ENCODE measurements at regions not wholly inside any gene's neighbourhood (a gene's known extent, or its start where the extent isn't known, plus 50 kb on each side); places are given as distances from the start of the nearest gene placed in this dataset.
"Not testable (repeated sequence)": the region's sequence is repeated elsewhere in the genome, so short reads cannot be mapped to it uniquely, and the experiment has no call there.

DNA sequence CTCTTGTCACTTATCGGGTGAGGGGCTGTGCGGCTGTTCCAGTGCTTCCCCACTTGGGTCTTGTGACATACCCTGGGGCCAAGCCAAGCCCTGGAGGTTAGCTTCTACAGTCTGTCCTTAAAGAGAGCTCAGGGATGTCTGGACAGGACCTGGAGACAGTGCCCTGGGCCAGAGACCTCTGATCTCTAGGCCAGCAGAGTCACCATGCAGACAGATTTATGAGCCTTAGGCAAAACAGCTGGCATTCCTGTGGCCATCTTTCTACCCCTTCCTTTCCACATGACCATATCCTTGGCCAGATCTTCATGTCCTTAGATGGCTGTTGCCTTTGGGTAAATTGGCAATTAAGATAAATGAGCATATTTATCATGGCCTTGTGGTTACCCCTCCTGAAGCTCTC, 678.6 kb downstream of the MAFB start:
- 80 to 86% methylated on average over 2 of the region's 2 CpGs for WGBS, 2 experiments (ENCODE audit: low coverage in 1 of 2, low lambda C conversion rate in 2 of 2, missing lambda C conversion rate in 2 of 2)
- in situ Hi-C loops (cut with MboI): no loop called here
- H2AFZ ChIP-seq: no peak overlapping the region
- peak overlapping the region; percentile 14; the same call in 1 of the 2 replicates for H3K27ac ChIP-seq
- DNase-seq: peak; percentile 25
- no peak for TF ChIP-seq EZH2 (IDR thresholded peaks at IDR 0.05; ENCODE audit: insufficient read depth, poor library complexity, severe bottlenecking)
- no peak for TF ChIP-seq EZH2phosphoT487 (IDR thresholded peaks at IDR 0.05; ENCODE audit: insufficient read depth, low read depth)
- H3K4me1 ChIP-seq (ENCODE audit: insufficient read depth): peaks cover 15% of the 10 kb centered on the region; the same call in 1 of the 2 replicates
- no peaks in the 10 kb centered on the region for H3K79me2 ChIP-seq (ENCODE audit: insufficient read depth)
- H3K9ac ChIP-seq: no peak overlapping the region
- no peaks in the 10 kb centered on the region for H4K20me1 ChIP-seq (ENCODE audit: insufficient read depth)
- H3K9me3 ChIP-seq (ENCODE audit: low read depth): peaks cover 3% of the 10 kb centered on the region
- peaks cover 8% of the 10 kb centered on the region; the same call in 1 of the 2 replicates for H3F3A ChIP-seq (ENCODE audit: insufficient read depth)
- H3K27me3 ChIP-seq (replicated peaks; ENCODE audit: insufficient read depth): no peaks in the 10 kb centered on the region
- no peak overlapping the region for H3K4me3 ChIP-seq
- H3K4me2 ChIP-seq (ENCODE audit: unreplicated experiment): no peak overlapping the region
- no peaks in the 10 kb centered on the region for H3K9me2 ChIP-seq (ENCODE audit: insufficient read depth)
- H3K36me3 ChIP-seq (ENCODE audit: low read depth): no peaks in the 10 kb centered on the region

DNA sequence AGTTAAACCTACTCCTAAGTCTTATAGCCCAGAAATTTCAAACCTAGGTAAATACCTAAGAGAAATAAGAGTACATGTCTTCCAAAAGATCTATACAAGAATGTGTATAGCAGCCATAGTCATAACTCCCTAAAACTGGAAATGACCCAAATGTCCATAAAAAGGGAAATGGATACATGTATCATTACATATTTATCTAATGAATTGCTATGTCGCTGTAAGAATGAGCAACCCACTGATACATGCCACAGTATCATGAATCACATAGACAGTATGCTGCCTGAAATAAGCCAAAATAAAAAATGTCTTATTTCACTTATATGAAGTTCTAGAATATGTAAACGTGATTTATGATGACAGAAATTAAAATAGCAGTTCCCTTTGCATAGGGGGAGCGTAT, 679.5 kb downstream of the MAFB start:
- Histone ChIP-seq H3K4me2 (ENCODE audit: unreplicated experiment) (no peak overlapping the region), H3F3A (ENCODE audit: insufficient read depth) (peaks cover 8% of the 10 kb centered on the region; the same call in 1 of the 2 replicates), H3K27me3 (replicated peaks; ENCODE audit: insufficient read depth) (no peaks in the 10 kb centered on the region), H3K9ac (no peak overlapping the region), H4K20me1 (ENCODE audit: insufficient read depth) (no peaks in the 10 kb centered on the region), H3K9me3 (ENCODE audit: low read depth) (peaks cover 3% of the 10 kb centered on the region), H3K4me1 (ENCODE audit: insufficient read depth) (peaks cover 15% of the 10 kb centered on the region; the same call in 1 of the 2 replicates), H3K79me2 (ENCODE audit: insufficient read depth) (no peaks in the 10 kb centered on the region), H3K9me2 (ENCODE audit: insufficient read depth) (no peaks in the 10 kb centered on the region), H2AFZ (no peak overlapping the region), H3K36me3 (ENCODE audit: low read depth) (no peaks in the 10 kb centered on the region), H3K27ac (no peak overlapping the region), H3K4me3 (no peak overlapping the region)
- in situ Hi-C loops (cut with MboI): no loop called here
- peak; percentile 70 for DNase-seq
- 42 to 48% methylated on average over 3 of the region's 3 CpGs for WGBS, 2 experiments (ENCODE audit: low coverage in 1 of 2, low lambda C conversion rate in 2 of 2, missing lambda C conversion rate in 2 of 2)
- TF ChIP-seq EZH2 (IDR thresholded peaks at IDR 0.05; ENCODE audit: insufficient read depth, poor library complexity, severe bottlenecking) (no peak), EZH2phosphoT487 (IDR thresholded peaks at IDR 0.05; ENCODE audit: insufficient read depth, low read depth) (no peak)

DNA sequence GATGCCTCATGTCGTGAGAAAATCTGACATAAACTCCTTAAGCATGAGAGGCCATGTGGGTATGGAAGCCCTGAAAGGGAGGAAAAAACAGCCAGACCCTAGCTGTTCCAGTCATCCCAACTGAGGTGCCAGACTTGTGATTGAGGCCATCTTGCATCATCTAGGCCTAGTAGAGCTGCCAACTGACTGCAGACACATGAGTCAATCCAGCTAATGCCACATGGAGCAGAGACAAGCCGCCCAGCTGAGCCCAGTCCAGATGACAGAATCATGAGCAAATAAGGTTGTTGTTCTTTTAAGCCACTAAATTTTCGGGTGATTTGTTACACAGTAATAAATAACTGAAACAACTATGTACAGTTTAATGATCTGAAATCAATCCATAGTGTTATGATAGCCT, 680.9 kb downstream of the MAFB start:
- peaks cover 15% of the 10 kb centered on the region; the same call in 1 of the 2 replicates for H3K4me1 ChIP-seq (ENCODE audit: insufficient read depth)
- no peaks in the 10 kb centered on the region for H3K36me3 ChIP-seq (ENCODE audit: low read depth)
- no peak overlapping the region for H3K4me3 ChIP-seq
- H2AFZ ChIP-seq: no peak overlapping the region
- TF ChIP-seq EZH2phosphoT487 (IDR thresholded peaks at IDR 0.05; ENCODE audit: insufficient read depth, low read depth) (no peak), EZH2 (IDR thresholded peaks at IDR 0.05; ENCODE audit: insufficient read depth, poor library complexity, severe bottlenecking) (no peak)
- peaks cover 3% of the 10 kb centered on the region for H3K9me3 ChIP-seq (ENCODE audit: low read depth)
- H3K27me3 ChIP-seq (replicated peaks; ENCODE audit: insufficient read depth): no peaks in the 10 kb centered on the region
- peak; percentile 26 for DNase-seq
- no peak overlapping the region for H3K4me2 ChIP-seq (ENCODE audit: unreplicated experiment)
- in situ Hi-C loops (cut with MboI): no loop called here
- no peaks in the 10 kb centered on the region for H3K9me2 ChIP-seq (ENCODE audit: insufficient read depth)
- no peak overlapping the region for H3K9ac ChIP-seq
- no peaks in the 10 kb centered on the region for H3K79me2 ChIP-seq (ENCODE audit: insufficient read depth)
- 31 to 41% methylated on average over 3 of the region's 3 CpGs for WGBS, 2 experiments (ENCODE audit: low coverage in 1 of 2, low lambda C conversion rate in 2 of 2, missing lambda C conversion rate in 2 of 2)
- peaks cover 8% of the 10 kb centered on the region; the same call in 1 of the 2 replicates for H3F3A ChIP-seq (ENCODE audit: insufficient read depth)
- H4K20me1 ChIP-seq (ENCODE audit: insufficient read depth): no peaks in the 10 kb centered on the region
- H3K27ac ChIP-seq: no peak overlapping the region

DNA sequence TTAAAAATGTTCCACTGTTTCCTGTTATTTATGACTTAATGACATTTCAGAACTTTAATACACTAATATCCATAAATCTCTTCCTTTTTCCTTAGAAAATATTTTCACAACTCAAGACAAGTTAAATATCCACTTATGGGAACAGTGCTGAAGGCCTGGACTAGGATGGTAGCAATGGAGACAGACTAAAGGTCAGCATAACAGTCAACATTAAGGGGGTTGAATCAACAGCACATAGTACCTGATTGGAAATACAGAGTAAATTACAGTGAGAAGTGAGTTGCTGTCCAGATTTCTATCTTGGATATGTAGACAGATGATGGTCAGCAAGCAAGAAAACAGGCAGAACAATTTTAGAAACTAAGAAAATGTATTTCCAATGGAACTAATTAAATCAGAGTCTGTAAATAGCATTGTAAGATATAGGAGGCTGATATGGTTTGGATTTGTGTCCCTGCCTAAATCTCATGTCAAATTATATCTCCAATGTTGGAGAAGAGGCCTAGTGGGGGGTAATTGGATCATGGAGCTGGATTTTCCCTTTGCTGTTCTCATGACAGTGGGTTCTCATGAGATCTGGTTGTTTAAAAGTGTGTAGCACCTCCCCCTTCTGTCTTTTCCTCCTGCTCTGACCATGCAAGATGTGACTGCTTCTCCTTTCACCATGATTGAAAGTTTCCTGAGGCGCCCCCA, 682.7 kb downstream of the MAFB start:
- in situ Hi-C loops (cut with MboI): no loop called here
- TF ChIP-seq EZH2 (IDR thresholded peaks at IDR 0.05; ENCODE audit: insufficient read depth, poor library complexity, severe bottlenecking): no peak
- TF ChIP-seq EZH2phosphoT487 (IDR thresholded peaks at IDR 0.05; ENCODE audit: insufficient read depth, low read depth): no peak
- peaks cover 15% of the 10 kb centered on the region; the same call in 1 of the 2 replicates for H3K4me1 ChIP-seq (ENCODE audit: insufficient read depth)
- H3K9ac ChIP-seq: no peak overlapping the region
- no peaks in the 10 kb centered on the region for H3K36me3 ChIP-seq (ENCODE audit: low read depth)
- no peaks in the 10 kb centered on the region for H4K20me1 ChIP-seq (ENCODE audit: insufficient read depth)
- no peak overlapping the region for H3K4me3 ChIP-seq
- H3K9me3 ChIP-seq (ENCODE audit: low read depth): peaks cover 3% of the 10 kb centered on the region
- peaks cover 8% of the 10 kb centered on the region; the same call in 1 of the 2 replicates for H3F3A ChIP-seq (ENCODE audit: insufficient read depth)
- no peak overlapping the region for H3K4me2 ChIP-seq (ENCODE audit: unreplicated experiment)
- DNase-seq: no peak
- no peaks in the 10 kb centered on the region for H3K9me2 ChIP-seq (ENCODE audit: insufficient read depth)
- no peak overlapping the region for H2AFZ ChIP-seq
- H3K27me3 ChIP-seq (replicated peaks; ENCODE audit: insufficient read depth): no peaks in the 10 kb centered on the region
- no peaks in the 10 kb centered on the region for H3K79me2 ChIP-seq (ENCODE audit: insufficient read depth)
- H3K27ac ChIP-seq: no peak overlapping the region
- WGBS, 2 experiments (ENCODE audit: low coverage in 1 of 2, low lambda C conversion rate in 2 of 2, missing lambda C conversion rate in 2 of 2): 48 to 50% methylated on average over 1 of the region's 1 CpG

DNA sequence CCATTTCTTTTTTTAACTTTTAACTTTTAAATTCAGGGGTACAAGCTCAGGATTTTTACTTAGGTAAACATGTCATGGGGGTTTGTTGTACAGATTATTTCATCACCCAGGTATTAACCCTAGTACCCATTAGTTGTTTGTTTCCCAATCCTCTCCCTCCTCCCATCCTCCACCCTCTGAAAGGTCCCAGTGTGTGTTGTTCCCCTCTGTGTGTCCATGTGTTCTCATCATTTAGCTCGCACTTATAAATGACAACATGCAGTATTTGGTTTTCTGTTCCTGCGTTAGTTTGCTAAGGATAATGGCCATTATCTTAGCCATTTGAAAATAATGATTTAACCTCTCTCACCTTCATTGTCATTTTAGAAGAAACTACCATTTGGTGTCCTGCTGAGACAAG, 684.9 kb downstream of the MAFB start:
- H3F3A ChIP-seq (ENCODE audit: insufficient read depth); H3K9ac ChIP-seq; H3K27ac ChIP-seq; H2AFZ ChIP-seq; H3K4me3 ChIP-seq; DNase-seq; in situ Hi-C loops (cut with MboI); H3K9me3 ChIP-seq (ENCODE audit: low read depth); H3K27me3 ChIP-seq (replicated peaks; ENCODE audit: insufficient read depth); H3K79me2 ChIP-seq (ENCODE audit: insufficient read depth); H3K4me1 ChIP-seq (ENCODE audit: insufficient read depth); H3K9me2 ChIP-seq (ENCODE audit: insufficient read depth); H4K20me1 ChIP-seq (ENCODE audit: insufficient read depth); H3K36me3 ChIP-seq (ENCODE audit: low read depth); H3K4me2 ChIP-seq (ENCODE audit: unreplicated experiment): not testable (repeated sequence)
- WGBS, 2 experiments (ENCODE audit: low coverage in 1 of 2, low lambda C conversion rate in 2 of 2, missing lambda C conversion rate in 2 of 2): 69 to 83% methylated on average over 2 of the region's 2 CpGs
